ENCODE measurements at regions not wholly inside any gene's neighbourhood (a gene's known extent, or its start where the extent isn't known, plus 50 kb on each side); places are given as distances from the start of the nearest gene placed in this dataset.

DNA sequence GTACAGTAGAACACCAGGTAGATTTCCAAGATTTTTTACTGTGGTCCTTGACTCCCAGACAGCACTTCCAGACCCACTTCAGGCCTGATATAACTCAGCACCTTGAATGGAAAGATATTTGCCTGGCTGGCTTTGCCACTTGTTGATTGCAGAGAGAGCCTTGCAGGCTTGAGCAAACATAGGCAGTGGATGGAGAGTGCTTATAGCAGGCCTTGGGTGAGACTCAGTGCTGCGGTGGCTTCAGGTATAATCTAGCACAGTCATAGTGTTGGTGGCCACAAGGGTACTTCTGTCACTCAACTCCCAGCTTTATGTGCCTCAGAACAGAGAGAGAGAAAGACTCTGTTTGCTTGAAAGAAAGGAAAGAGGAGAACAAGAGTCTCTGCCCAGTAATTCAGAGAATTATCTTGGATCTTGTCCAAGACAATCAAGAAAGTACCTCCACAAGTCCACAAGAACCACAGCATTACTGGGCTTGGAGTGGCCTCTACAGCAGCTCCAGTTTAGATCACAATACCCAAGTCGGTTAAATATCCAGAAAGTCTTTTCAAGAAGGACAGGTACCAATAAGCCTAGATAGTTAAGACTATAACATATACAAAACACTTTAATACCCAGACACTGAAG, 70.5 kb upstream of the FKBP1C start:
- H3K27me3 Mint-ChIP-seq (ENCODE audit: low read depth): peaks cover 3% of the 10 kb centered on the region
- intact Hi-C loops (cut with micrococcal nuclease): no loop called here
- H3K9me3 Mint-ChIP-seq: peaks cover 17% of the 10 kb centered on the region
- H3K4me3 Mint-ChIP-seq: no peak overlapping the region
- CTCF ChIA-PET: no interaction called here
- DNase-seq: no peak
- H3K36me3 Mint-ChIP-seq (ENCODE audit: low read depth): no peaks in the 10 kb centered on the region
- H3K4me1 Mint-ChIP-seq (ENCODE audit: low read depth): no peaks in the 10 kb centered on the region
- H3K27ac Mint-ChIP-seq: no peak overlapping the region

DNA sequence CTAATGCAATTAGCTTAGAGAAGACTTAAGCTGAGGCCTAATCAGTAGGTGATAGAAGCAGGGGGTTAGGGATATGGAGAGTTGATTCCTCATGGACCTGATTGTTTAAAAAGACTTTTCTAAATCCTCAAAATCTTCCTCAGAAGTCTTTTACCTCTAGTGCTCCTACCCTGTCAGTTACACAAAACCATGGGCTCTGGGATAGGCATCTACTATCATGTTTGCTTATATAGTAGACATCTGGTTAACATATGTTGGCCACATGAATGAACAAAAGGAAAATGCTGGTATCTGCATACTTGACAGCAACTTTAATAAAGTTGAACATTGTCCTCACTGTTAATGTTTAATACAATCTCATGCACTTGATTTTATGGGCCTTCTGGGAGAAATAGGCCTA, 61.5 kb upstream of the FKBP1C start:
- no peak for DNase-seq
- H3K36me3 Mint-ChIP-seq (ENCODE audit: low read depth): no peaks in the 10 kb centered on the region
- intact Hi-C loops (cut with micrococcal nuclease): no loop called here
- H3K4me1 Mint-ChIP-seq (ENCODE audit: low read depth): no peaks in the 10 kb centered on the region
- no peak overlapping the region for H3K27ac Mint-ChIP-seq
- H3K27me3 Mint-ChIP-seq (ENCODE audit: low read depth): peaks cover under 1% of the 10 kb centered on the region
- H3K4me3 Mint-ChIP-seq: no peak overlapping the region
- CTCF ChIA-PET: interaction anchor here (0.6 kb wide), 1 partner anchor 185 kb away, joined by 3 read pairs; no protein-coding TSS in a partner anchor
- peaks cover 2% of the 10 kb centered on the region for H3K9me3 Mint-ChIP-seq

DNA sequence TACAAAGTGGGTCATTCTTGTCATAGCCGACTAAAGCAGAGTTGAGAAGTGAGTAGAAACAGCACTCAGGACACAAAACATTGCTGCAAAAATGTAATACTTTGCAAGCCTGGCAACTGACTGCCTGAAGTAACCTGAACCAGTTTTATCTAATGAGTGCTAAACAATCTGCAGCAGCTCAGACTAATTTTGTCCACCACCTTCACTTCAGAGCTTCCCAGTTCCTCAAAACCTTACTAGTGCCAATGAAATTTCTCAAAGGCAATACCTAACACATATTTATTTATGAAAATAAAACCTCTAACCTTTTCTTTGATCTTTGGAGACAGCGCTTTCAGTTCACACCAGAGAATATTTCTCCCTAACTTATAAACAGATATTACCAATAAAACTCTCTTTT, 56.7 kb upstream of the FKBP1C start:
- Mint-ChIP-seq H3K27me3 (ENCODE audit: low read depth) (peaks cover 3% of the 10 kb centered on the region), H3K27ac (no peak overlapping the region), H3K36me3 (ENCODE audit: low read depth) (no peaks in the 10 kb centered on the region), H3K4me1 (ENCODE audit: low read depth) (no peaks in the 10 kb centered on the region), H3K9me3 (no peaks in the 10 kb centered on the region), H3K4me3 (no peak overlapping the region)
- CTCF ChIA-PET: no interaction called here
- intact Hi-C loops (cut with micrococcal nuclease): no loop called here
- no peak for DNase-seq
